ENCODE measurements at regions not wholly inside any gene's neighbourhood (a gene's known extent, or its start where the extent isn't known, plus 50 kb on each side); places are given as distances from the start of the nearest gene placed in this dataset.

- DNase-seq (ENCODE audit: low read depth) = no peak
Measured at GRCh38 chr11:116598556-116598955, 174.2 kb downstream of the BUD13 start.

- no peak for DNase-seq (ENCODE audit: low read depth)
Measured at GRCh38 chr11:116598036-116598435, 174.8 kb downstream of the BUD13 start.

- peak; percentile 11 for DNase-seq (ENCODE audit: low read depth)
Measured at GRCh38 chr11:116596346-116597260, 176.2 kb downstream of the BUD13 start.

GRCh38 chr11:116595305-116595880, 177.4 kb downstream of the BUD13 start:
- no peak for DNase-seq (ENCODE audit: low read depth)

- DNase-seq (ENCODE audit: low read depth) = no peak
Measured at GRCh38 chr11:116590844-116591570, 181.8 kb downstream of the BUD13 start.

- DNase-seq (ENCODE audit: low read depth) = no peak
Measured at GRCh38 chr11:116589402-116589801, 183.4 kb downstream of the BUD13 start.

- no peak for DNase-seq (ENCODE audit: low read depth)
Measured at GRCh38 chr11:116586392-116586791, 186.4 kb downstream of the BUD13 start.

GRCh38 chr11:116582571-116582970, 190.2 kb downstream of the BUD13 start:
- DNase-seq (ENCODE audit: low read depth) = no peak

GRCh38 chr11:116581349-116581748, 191.4 kb downstream of the BUD13 start:
- no peak for DNase-seq (ENCODE audit: low read depth)

GRCh38 chr11:116580799-116581198, 192.0 kb downstream of the BUD13 start:
- no peak for DNase-seq (ENCODE audit: low read depth)

- DNase-seq (ENCODE audit: low read depth) = no peak
Measured at GRCh38 chr11:116579857-116580727, 192.7 kb downstream of the BUD13 start.

- peak; percentile 30 for DNase-seq (ENCODE audit: low read depth)
Measured at GRCh38 chr11:116579031-116579653, 193.6 kb downstream of the BUD13 start.

GRCh38 chr11:116577956-116578355, 194.8 kb downstream of the BUD13 start:
- DNase-seq (ENCODE audit: low read depth) = no peak

- no peak for DNase-seq (ENCODE audit: low read depth)
Measured at GRCh38 chr11:116577273-116577672, 195.5 kb downstream of the BUD13 start.

- peak; percentile 58 for DNase-seq (ENCODE audit: low read depth)
Measured at GRCh38 chr11:116576526-116576925, 196.3 kb downstream of the BUD13 start.

- DNase-seq (ENCODE audit: low read depth) = no peak
Measured at GRCh38 chr11:116567721-116568242, 205.0 kb downstream of the BUD13 start.

- DNase-seq (ENCODE audit: low read depth) = no peak
Measured at GRCh38 chr11:116563712-116564047, 209.1 kb downstream of the BUD13 start.

GRCh38 chr11:116563028-116563711, 209.6 kb downstream of the BUD13 start:
- peak; percentile 68 for DNase-seq (ENCODE audit: low read depth)

GRCh38 chr11:116560589-116560988, 212.2 kb downstream of the BUD13 start:
- DNase-seq (ENCODE audit: low read depth) = no peak

- DNase-seq (ENCODE audit: low read depth) = peak; percentile 74
Measured at GRCh38 chr11:116558504-116559211, 214.1 kb downstream of the BUD13 start.

Data from M059J (cell line).